NB4 (cell line): ENCODE measurements at regions not wholly inside any gene's neighbourhood (a gene's known extent, or its start where the extent isn't known, plus 50 kb on each side); places are given as distances from the start of the nearest gene placed in this dataset.

Experiments
- DNase-seq: peaks from one replicate; pipeline ENCODE4 v3.0.0; 2010; ENCODE audit warnings: low read depth
- H3K4me3 ChIP-seq: one replicate; pipeline ENCODE4 v1.5.1; 2011; ENCODE audit warnings: mild to moderate bottlenecking, low read depth, low read length, moderate library complexity
- CTCF ChIP-seq: IDR thresholded peaks from one replicate; pipeline ENCODE4 v1.5.1; 2012; ENCODE audit warnings: low read depth, low read length
- MAX ChIP-seq: IDR thresholded peaks from 2 replicates; pipeline ENCODE4 v1.6.1; 2011; ENCODE audit warnings: low read depth, low read length
- MYC ChIP-seq: IDR thresholded peaks from 2 replicates; pipeline ENCODE4 v1.6.1; 2011; ENCODE audit warnings: low read depth, low read length
- POLR2A ChIP-seq: IDR thresholded peaks from 2 replicates; pipeline ENCODE4 v1.6.1; 2011; ENCODE audit warnings: mild to moderate bottlenecking; ENCODE audit not compliant: insufficient read length; ENCODE audit errors: extremely low read depth

- TF ChIP-seq POLR2A (no peak), MAX (no peak), MYC (no peak), CTCF (no peak)
- DNase-seq = no peak
- H3K4me3 ChIP-seq = no peak overlapping the region
Measured at GRCh38 chr4:43556262-43556661, 663.7 kb downstream of the GRXCR1 start.

GRCh38 chr4:43560047-43560446 lies 667.5 kb downstream of the GRXCR1 start:
- no peak for DNase-seq
- no peak overlapping the region for H3K4me3 ChIP-seq
- TF ChIP-seq MYC (no peak), POLR2A (no peak), MAX (no peak), CTCF (no peak)

- DNase-seq = no peak
- TF ChIP-seq MYC = no peak
Measured at GRCh38 chr4:43564107-43564506, 671.6 kb downstream of the GRXCR1 start.

GRCh38 chr4:43564591-43564990 lies 672.1 kb downstream of the GRXCR1 start:
- no peak for DNase-seq
- TF ChIP-seq MAX (no peak), CTCF (no peak), POLR2A (no peak), MYC (no peak)
- no peak overlapping the region for H3K4me3 ChIP-seq

More at GRCh38 chr4:43564107-43564506, 671.6 kb downstream of the GRXCR1 start:
- no peak overlapping the region for H3K4me3 ChIP-seq

- DNase-seq = no peak
- no peak for TF ChIP-seq POLR2A
- TF ChIP-seq MYC = no peak
- no peak for TF ChIP-seq MAX
- TF ChIP-seq CTCF = no peak
- H3K4me3 ChIP-seq = no peak overlapping the region
Measured at GRCh38 chr4:43567644-43568043, 675.1 kb downstream of the GRXCR1 start.

GRCh38 chr4:43586813-43587212 lies 694.3 kb downstream of the GRXCR1 start:
- no peak for DNase-seq
- H3K4me3 ChIP-seq = no peak overlapping the region
- TF ChIP-seq MAX (no peak), POLR2A (no peak), CTCF (no peak), MYC (no peak)
